GM18519 (cell line): ENCODE measurements at regions not wholly inside any gene's neighbourhood (a gene's known extent, or its start where the extent isn't known, plus 50 kb on each side); places are given as distances from the start of the nearest gene placed in this dataset.
"Not testable (repeated sequence)": the region's sequence is repeated elsewhere in the genome, so short reads cannot be mapped to it uniquely, and the experiment has no call there.

Experiments
- ATAC-seq: cut with Tn5 transposase; IDR thresholded peaks from one replicate; pipeline ENCODE4 v1.9.1; 2021; ENCODE audit warnings: mild to moderate bottlenecking, moderate library complexity; ENCODE audit not compliant: unreplicated experiment, low FRiP score

DNA sequence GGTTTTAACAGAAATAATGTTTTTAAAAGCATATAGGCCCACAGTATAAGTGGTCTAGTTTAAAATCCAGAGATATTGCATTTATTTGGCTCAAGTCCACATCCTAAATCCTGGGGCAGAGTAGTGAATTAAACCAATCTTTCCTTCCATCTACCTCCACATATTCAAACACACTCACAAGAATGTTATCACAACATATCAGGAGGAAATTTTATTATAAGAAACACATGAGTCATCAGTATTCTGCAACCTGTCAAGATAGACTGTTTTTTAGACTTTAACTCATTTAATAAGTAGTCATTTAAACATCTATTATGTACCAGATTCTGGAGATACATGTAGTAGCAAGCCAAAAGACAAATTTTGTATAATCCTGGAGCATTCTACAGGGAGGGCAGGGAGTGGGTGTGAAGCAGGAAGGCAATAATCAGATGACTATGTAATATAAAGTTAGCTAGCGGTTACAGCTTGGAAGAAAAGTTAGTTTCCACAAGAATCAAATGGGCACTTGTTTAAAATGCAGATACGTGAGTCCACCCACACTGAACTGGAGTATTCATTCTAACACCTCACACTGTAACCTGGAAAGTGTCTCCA lies 187.3 kb upstream of the PIK3R1 start:
- ATAC-seq, result no peak

DNA sequence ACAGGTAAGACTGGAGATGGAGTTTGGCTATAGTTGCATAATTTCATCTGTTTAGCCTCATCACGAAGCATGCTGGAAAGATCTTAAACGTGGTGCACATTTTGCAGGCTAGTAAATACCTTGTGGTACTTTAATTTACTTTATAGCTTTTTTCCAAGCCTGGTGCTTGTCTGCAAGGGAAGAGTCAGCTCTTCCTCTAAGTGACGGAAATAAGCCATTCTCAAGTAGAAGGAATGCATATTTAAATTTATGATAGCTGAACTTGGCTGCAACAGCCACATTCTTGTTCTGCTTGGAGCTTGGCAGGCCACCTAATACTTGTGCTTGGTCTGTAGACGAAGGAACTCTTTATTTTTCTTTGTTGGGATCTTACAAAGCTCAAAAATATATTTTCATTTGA lies 188.0 kb upstream of the PIK3R1 start:
- no peak for ATAC-seq

DNA sequence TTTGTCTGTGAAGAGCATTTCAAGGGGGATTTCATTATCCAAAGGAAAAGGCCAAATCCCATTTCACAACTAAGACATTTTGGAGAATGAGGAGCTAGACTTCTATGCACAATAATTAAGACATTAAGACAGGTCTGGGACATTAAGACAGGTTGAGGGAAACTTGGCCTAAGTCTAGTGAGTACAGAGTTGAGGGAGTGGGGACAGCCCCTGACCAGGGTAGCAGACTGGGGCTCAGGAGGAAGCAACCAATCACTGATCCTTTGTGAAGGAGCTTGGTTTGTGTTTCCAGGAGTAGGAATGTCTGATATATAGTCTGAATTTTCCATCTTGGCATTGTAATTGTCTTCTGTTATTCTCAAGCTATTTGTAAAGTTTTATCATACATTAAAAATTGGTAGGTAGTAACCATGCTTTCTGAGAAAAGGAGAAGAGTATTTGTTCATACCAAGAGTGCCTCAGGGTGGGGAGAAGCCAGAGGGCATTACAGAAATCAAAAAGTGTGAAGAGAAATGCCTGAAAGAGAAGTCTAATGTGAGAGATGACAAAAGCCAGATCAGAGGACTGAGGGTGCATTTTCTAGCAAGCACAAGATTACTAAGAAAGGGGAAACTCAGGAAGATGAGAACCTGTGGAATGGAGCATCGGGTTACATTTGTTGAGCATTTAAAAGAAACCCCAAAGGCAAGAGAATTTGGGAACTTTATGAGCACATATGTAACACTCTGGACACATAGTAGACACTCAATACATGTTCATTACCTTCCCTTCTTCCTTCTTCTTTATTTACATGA lies 189.3 kb upstream of the PIK3R1 start:
- ATAC-seq, result no peak

DNA sequence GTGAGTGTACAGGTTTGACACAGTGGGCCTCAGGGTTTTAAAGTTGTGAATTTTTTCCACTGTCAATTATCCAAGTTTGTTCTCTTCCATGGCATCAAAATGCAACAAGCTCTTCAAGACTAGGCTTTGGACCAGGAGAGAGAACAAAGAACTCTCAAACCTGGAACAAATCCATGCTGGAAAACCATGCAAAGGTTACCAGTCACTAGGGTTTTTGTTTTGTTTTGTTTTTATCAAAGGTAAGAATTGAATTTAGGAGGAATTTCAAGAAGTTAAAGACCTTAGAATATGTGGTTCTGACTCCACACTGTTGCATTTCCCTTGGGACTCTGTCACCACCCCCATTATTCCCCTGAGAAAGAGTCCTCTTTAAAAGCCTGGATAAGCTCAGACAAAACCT lies 191.1 kb upstream of the PIK3R1 start:
- ATAC-seq, result no peak

DNA sequence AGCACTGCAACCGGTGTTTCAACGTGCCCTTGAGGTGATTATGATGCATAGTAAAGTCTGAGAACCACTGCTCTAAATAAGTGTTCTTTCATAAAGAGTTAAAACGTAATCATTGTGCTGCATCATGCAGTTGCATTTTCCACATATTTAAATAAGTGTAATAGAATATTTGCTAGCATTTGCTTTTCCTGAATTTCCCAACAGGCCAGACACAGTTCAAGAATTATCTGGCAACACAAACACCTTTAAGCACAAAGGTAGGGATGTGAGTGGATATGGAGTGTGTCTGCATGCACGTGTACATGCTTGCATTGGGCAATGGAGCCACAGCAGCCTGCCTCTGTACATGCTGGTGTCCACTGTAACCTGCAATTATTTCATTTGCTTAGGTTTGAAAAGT lies 193.6 kb upstream of the PIK3R1 start:
- no peak for ATAC-seq

DNA sequence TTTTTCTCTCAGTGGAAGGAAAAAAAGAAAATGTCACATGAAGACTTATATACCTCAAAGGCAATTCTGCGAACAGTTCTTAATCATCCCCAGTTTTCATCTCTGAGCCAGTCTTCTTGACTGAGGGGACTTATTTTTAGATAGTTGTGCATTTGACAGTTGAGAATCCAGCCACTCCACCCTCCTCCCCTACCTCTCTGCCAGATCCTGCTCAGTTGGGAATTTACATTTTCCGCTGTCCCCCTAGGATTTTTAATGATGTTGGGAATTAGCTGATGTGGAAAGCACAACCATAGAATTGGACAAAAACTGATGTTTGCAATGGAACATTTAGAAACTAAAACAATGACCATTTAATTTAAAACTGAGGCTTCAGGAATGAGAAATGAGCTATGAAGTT lies 194.3 kb upstream of the PIK3R1 start:
- ATAC-seq, result no peak

DNA sequence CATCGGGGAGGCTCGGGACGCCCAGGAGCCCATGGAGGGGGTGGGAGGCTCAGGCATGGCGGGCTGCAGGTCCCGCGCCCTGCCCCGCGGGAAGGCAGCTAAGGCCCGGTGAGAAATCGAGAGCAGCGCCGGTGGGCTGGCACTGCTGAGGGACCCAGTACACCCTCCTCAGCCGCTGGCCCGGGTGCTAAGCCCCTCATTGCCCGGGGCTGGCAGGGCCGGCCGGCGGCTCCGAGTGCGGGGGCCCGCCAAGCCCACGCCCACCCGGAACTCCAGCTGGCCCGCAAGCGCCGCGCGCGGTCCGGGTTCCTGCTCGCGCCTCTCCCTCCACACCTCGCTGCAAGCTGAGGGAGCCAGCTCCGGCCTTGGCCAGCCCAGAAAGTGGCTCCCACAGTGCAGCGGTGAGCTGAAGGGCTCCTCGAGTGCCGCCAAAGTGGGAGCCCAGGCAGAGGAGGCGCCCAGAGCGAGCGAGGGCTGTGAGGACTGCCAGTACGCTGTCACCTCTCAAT lies 195.0 kb upstream of the PIK3R1 start:
- ATAC-seq, result not testable (repeated sequence)

DNA sequence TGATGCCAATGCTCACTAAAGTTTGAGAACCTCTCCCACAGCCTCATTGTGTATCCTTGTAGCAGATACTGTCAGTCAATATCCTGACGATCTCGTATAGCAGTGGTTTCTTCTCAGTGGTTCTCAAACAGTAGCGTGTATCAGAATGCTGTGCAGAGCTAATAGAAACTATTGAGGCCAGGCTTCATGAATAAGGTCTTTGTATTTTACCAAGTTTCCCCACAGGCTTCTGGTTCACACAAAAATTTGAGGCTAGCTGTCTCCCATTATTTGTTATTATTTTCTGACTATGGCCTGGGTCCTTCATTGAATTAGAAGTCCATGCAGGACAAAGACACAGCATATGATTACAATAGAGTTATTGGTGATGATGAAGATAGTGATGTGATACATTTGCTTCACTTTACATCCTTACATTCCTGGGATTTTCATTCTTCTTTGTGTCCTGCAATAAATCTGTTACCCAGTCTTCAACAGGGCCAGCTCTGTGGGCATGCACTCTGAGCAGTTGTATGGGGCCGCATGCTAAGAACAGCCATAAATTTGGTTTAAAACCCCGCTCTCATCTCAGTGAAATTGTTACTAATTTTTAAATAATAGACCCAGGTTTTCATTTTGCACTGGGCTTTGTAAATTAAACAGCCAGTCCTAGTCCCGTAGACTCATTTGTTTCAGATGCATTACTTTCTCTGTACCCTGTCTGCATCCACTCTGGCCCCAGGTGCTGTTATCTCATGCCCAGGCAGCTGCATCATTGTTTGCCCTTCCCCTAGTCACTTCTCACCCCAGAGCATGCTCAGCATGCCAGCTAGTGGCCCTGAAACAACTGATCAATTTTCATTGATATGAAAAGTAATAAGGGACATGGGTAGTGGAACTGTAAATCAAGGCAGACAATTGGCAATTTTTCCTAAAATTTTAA lies 199.9 kb upstream of the PIK3R1 start:
- ATAC-seq, result no peak

DNA sequence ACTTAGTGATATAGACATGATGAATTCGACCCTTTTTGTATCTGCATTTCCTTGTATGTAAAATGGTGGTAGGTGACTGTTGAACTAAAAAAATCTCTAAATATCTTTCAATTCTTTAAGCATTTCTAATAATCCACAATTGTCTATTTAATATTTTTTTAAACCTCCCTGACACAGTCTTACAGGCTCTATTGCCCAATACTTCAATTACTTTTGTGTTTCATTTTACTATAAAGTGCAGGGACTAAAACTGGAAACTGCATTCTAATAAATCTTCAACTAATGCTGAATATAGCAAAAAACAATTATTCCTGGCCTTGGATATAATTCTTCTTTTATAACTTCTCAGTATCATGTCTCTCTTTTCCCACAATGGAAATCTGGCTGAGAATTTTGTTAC lies 202.7 kb upstream of the PIK3R1 start:
- ATAC-seq, result no peak

DNA sequence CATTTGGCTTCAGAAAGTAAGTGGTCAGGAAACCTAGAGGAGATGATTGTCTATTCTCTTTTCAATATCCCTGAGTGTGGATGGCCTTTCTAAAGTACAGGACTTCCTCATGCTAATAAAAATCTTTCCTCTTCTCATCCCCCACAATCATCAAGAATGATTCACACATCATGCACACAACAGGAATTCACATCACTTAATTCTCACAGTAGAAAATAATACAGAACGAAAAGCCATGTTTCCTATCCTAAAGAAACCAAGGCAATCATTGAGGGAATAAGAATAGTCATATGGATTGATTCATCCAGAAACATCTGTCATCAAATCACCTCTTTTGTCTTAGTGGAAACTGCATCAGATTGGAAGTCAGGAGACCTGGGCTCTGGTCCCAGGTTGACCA lies 203.1 kb upstream of the PIK3R1 start:
- no peak for ATAC-seq

DNA sequence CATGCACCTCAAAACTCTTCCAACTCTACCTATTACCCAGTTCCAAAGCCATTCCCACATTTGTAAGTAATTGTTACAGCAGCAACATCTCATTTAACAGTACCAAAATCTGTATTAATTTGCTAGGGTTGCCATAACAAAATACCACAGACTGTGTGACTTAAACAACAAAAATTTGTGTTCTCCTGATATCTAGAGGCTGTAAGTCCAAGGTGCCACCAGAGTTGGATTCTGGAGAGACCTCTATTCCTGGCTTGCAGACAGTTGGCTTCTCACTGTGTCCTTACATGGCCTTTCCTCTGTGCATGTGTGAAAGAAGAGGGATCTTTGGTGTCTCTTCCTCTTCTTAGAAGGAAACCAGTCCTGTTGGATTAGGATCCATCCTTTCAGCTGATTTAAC lies 203.8 kb upstream of the PIK3R1 start:
- no peak for ATAC-seq

DNA sequence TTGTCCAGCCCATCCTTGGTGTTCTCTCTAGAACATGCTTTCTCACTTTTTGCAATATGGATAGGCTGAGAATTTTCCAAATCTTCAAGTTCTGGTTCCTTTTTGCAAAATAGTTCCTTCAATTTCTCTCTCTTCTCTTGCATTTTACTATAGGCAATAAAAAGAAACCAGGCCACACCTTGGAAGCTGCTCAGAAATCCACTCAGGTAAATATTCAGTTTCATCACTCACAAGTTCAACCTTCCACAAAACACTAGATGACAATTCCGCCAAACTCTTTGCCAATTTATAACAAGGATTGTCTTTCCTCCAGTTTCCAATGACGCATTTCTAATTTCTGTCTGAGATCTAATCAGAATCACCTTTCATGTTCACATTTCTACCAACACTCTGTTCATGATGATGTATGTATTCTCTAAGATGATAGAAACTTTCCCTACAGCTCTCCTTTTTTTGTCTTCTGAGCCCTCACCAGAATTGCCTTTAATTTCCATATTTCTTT lies 204.2 kb upstream of the PIK3R1 start:
- no peak for ATAC-seq

DNA sequence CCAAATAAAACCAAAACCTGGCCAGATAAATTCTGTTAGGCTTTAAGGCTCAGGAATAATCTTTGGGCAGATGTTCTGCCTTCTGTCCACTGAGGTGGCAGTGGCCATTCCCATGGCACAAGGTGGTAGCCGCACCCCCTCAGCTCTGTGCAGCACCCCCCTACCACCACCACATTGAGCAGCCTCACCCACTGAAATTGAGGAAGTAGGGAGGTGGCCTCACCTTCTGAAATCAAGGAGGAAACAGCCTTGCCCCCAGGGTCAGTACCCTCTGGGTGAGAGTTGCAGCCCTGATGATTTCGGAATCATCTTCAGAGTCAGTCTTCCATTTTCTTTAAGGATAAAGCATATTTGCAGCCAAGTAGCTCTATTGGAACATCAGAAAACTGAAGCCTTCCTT lies 204.8 kb upstream of the PIK3R1 start:
- no peak for ATAC-seq

DNA sequence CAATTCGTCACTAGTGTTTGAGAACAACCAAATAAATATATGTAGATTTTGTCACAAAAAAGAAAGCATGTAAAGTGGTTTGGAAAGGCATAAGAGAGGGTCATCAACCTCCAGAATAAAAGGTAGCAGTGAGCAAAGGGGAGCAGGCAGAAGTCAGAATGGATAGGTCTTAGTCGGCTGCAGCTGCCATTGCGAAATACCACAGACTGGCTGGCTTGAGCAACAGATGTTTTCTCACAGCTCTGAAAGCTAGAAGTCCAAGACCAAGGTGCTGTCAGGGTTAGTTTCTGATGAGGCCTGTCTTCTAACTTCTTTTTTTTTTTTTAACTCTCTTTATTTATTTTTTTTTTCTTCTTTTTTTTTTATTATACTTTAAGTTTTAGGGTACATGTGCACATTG lies 208.1 kb upstream of the PIK3R1 start:
- no peak for ATAC-seq

DNA sequence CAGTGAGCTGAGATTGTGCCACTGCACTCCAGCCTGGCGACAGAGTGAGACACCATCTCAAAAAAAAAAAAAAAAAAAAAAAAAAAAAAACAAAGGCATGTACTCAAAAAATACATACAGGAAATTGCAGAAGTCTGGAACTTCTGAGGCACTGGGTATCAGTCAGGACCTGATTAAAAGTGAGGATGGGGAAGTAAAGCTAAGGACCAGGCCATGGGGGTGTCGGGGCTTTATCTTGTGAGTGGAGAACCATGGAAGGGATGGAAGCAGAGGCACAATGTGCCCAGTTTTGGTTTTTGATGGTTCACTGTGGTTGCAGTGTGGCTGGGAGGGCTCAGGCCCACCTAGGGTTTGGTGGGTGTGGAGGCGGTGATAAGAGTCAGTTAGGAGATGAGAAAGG lies 212.7 kb upstream of the PIK3R1 start:
- ATAC-seq, result no peak

DNA sequence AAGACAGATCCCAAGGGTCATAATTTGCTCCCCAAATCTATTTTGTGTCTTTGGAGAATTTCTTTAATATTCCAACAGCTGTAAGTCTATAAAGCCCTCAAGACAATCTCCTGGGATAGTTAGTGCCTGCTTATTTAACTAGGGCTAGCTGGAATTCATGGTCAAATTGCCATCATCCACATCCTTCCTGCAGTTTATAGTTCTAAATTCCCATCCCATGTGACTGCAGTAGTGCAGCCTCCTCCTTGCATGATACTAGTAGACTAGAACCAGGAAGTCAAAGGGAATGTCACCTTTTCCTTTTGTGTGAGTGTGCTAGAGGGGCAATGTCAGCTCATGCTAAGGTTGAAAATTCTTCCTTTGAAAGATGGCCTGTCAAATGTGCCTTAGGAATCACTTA lies 214.8 kb upstream of the PIK3R1 start:
- ATAC-seq, result no peak

DNA sequence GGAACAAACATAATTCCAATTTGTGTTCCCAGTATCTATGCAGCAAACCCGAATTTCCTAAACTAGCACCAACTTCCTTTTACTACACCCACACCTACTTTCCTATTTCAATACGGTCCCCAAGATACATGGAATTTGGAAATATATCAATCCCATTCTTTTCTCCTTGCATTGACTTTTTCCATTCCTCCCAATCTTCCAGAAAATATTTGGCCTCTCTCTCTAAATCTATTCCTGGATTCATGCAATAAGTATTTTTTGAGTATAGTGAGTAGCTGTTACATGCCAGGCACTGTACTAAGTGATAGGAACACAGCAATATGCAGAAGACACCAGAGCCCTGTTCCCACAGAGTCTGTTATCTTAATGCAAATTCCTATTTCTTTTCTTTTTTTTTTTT lies 216.2 kb upstream of the PIK3R1 start:
- no peak for ATAC-seq

DNA sequence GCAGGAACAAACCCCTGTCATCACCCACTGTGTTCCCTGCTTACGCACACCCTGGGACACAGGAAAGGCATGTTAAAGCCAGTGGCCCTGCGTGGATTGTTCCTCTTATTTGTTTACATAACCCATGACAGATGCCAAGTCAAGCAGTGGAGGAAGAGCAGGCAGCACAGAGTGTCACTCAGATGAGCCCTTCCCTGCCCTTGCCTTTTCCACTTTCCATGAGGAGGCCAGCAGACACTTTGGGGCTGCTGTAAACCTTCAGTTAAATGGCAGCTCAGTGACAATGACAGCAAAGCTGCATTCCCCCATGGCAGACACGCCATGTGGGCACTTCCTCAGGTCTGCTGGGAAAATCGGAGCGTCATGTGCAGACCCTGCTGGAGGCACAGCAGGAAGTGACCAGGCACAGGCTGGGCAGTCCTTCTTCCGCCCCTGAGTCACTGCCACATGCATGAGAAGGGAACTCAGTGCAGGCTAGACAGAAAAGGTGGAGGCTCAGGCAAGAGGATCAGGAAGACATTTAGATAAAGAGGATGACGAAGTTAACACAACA lies 216.8 kb upstream of the PIK3R1 start:
- ATAC-seq, result no peak

DNA sequence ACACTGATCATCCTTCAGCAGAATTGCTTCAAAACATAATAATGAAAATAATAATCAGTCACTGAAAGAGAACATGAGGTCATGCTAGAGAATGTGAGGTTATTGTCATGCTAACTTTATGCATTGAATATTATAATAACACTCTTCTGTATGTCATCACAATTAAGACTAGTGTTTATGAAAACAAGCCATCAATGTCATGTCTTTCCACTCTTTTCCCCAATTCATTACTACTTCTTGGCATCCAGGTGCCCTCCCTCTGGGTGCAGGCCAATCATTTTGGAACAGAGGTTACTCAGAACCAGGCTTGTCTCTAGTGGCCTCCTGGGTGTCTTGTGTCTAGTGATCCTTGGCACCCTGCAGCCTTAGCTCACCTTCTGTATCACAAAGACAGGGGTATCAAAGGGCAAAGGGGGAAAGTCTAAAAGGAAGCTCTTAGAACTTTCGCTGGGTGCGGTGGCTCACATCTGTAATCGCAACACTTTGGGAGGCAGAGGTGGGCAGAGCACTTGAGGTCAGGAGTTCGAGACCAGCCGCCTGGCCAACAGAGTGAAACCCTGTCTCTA lies 217.6 kb upstream of the PIK3R1 start:
- no peak for ATAC-seq

DNA sequence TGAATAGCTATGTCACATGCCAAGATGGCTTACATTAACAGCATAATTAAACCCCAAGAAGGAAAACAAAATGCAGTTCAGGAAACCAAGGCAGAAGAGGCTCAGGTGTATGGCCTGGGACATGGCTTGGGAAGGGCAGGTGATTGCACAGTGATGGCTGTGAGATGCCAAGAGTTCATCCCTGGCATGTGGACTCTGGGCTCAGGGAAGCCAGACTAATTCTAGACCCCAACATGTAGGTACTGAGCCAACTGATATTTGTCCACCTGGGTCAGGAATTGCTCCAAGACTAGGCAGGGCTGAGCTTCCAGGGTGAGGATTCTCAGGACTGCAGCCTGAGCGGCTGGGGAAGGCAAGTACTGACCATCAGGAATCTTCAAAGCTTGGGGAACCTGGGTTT lies 218.4 kb upstream of the PIK3R1 start:
- no peak for ATAC-seq
